GM23248 (cell line): ENCODE measurements at regions not wholly inside any gene's neighbourhood (a gene's known extent, or its start where the extent isn't known, plus 50 kb on each side); places are given as distances from the start of the nearest gene placed in this dataset.

ENCODE experiments used
- EZH2 ChIP-seq: fragments of 200-600 bp; sonication (generic); IDR thresholded peaks from 2 replicates; pipeline ENCODE4 v1.6.1; 2018; ENCODE audit warnings: antibody characterized with exemption, mild to moderate bottlenecking; ENCODE audit not compliant: insufficient read depth, poor library complexity, severe bottlenecking
- EZH2phosphoT487 ChIP-seq: fragments of 200-600 bp; sonication (generic); IDR thresholded peaks from 2 replicates; pipeline ENCODE4 v1.6.1; 2018; ENCODE audit warnings: antibody characterized with exemption, moderate library complexity, mild to moderate bottlenecking, low read depth; ENCODE audit not compliant: insufficient read depth

GRCh38 chr14:71588576-71589215, 343.5 kb upstream of the RGS6 start:
- no peak for TF ChIP-seq EZH2
- TF ChIP-seq EZH2phosphoT487 = no peak
